ENCODE measurements at regions not wholly inside any gene's neighbourhood (a gene's known extent, or its start where the extent isn't known, plus 50 kb on each side); places are given as distances from the start of the nearest gene placed in this dataset.

- no peaks in the 10 kb centered on the region for H3K36me3 Mint-ChIP-seq (ENCODE audit: low read depth, unreplicated experiment)
- no peak for DNase-seq (ENCODE audit: low spot score)
- H3K9me3 Mint-ChIP-seq (ENCODE audit: unreplicated experiment): no peaks in the 10 kb centered on the region
- H3K4me3 Mint-ChIP-seq (ENCODE audit: unreplicated experiment): no peak overlapping the region
- H3K27me3 Mint-ChIP-seq (ENCODE audit: unreplicated experiment): peaks cover 1% of the 10 kb centered on the region
- H3K27ac Mint-ChIP-seq (ENCODE audit: unreplicated experiment): no peak overlapping the region
- no peaks in the 10 kb centered on the region for H3K4me1 Mint-ChIP-seq (ENCODE audit: unreplicated experiment)
- TF ChIP-seq, protein P1, sequence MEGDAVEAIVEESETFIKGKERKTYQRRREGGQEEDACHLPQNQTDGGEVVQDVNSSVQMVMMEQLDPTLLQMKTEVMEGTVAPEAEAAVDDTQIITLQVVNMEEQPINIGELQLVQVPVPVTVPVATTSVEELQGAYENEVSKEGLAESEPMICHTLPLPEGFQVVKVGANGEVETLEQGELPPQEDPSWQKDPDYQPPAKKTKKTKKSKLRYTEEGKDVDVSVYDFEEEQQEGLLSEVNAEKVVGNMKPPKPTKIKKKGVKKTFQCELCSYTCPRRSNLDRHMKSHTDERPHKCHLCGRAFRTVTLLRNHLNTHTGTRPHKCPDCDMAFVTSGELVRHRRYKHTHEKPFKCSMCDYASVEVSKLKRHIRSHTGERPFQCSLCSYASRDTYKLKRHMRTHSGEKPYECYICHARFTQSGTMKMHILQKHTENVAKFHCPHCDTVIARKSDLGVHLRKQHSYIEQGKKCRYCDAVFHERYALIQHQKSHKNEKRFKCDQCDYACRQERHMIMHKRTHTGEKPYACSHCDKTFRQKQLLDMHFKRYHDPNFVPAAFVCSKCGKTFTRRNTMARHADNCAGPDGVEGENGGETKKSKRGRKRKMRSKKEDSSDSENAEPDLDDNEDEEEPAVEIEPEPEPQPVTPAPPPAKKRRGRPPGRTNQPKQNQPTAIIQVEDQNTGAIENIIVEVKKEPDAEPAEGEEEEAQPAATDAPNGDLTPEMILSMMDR (IDR thresholded peaks at IDR 0.05; ENCODE audit: unreplicated experiment): no peak
Measured at GRCh38 chr3:5520237-5520636, 332.7 kb downstream of the EDEM1 start.

DNA sequence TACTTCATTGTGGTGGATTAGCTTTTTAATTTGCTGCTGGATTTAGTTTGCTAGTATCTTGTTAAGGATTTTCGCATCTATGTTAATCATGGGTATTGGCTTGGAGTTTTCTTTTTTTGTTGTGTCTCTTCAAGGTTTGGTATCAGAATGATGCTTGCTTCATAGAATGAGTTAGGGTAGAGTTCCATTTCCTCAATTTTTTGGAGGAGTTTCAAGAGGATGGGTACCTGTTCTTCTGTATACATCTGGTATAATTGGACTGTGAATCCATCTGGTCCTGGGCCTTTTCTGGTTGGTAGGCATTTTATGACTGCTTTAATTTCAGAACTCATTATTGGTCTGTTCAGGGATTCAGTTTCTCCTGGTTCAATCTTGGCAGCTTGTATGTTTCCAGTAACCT, 335.6 kb downstream of the EDEM1 start:
- Mint-ChIP-seq H3K4me3 (ENCODE audit: unreplicated experiment) (no peak overlapping the region), H3K4me1 (ENCODE audit: unreplicated experiment) (no peaks in the 10 kb centered on the region), H3K36me3 (ENCODE audit: low read depth, unreplicated experiment) (no peaks in the 10 kb centered on the region), H3K9me3 (ENCODE audit: unreplicated experiment) (peaks cover 4% of the 10 kb centered on the region), H3K27ac (ENCODE audit: unreplicated experiment) (no peak overlapping the region), H3K27me3 (ENCODE audit: unreplicated experiment) (peaks cover 1% of the 10 kb centered on the region)
- TF ChIP-seq, protein P1 (IDR thresholded peaks at IDR 0.05; ENCODE audit: unreplicated experiment): no peak
- no peak for DNase-seq (ENCODE audit: low spot score)

GRCh38 chr3:5531039-5531438, 343.5 kb downstream of the EDEM1 start:
- H3K4me3 Mint-ChIP-seq (ENCODE audit: unreplicated experiment): no peak overlapping the region
- TF ChIP-seq, protein P1 (IDR thresholded peaks at IDR 0.05; ENCODE audit: unreplicated experiment): no peak
- H3K9me3 Mint-ChIP-seq (ENCODE audit: unreplicated experiment): peaks cover 27% of the 10 kb centered on the region
- H3K27ac Mint-ChIP-seq (ENCODE audit: unreplicated experiment): no peak overlapping the region
- H3K27me3 Mint-ChIP-seq (ENCODE audit: unreplicated experiment): peaks cover 2% of the 10 kb centered on the region
- peaks cover 5% of the 10 kb centered on the region for H3K36me3 Mint-ChIP-seq (ENCODE audit: low read depth, unreplicated experiment)
- no peak for DNase-seq (ENCODE audit: low spot score)
- no peaks in the 10 kb centered on the region for H3K4me1 Mint-ChIP-seq (ENCODE audit: unreplicated experiment)

DNA sequence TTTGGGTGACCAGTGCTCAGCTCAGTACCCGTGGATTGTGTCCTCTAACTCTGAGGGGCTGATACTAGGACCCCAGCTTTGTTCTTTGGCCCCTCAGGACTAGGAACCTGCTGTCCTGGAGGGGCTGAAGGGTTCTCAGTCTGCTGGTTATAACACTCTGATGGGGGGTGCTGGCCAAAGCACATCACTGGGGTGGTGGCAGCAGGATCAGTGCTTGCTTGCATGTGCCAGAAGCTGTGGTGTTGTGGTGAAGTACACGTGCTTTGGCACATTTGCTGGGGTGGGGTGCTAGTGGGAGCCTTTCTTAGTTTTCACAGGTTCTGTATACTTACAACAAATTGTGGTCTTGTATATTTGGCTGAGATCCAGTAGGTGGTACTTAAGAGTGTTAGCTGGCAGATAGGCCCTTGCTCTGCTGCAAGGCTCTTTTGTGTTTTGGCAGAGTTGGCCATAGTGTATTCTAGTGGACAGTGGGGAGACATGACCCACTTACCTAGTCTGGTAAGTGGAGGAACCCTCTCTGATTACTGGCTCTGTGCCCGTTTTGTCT, 344.3 kb downstream of the EDEM1 start:
- Mint-ChIP-seq H3K27ac (ENCODE audit: unreplicated experiment) (no peak overlapping the region), H3K4me1 (ENCODE audit: unreplicated experiment) (no peaks in the 10 kb centered on the region), H3K36me3 (ENCODE audit: low read depth, unreplicated experiment) (peaks cover 5% of the 10 kb centered on the region), H3K4me3 (ENCODE audit: unreplicated experiment) (no peak overlapping the region), H3K27me3 (ENCODE audit: unreplicated experiment) (peaks cover 2% of the 10 kb centered on the region), H3K9me3 (ENCODE audit: unreplicated experiment) (peaks cover 27% of the 10 kb centered on the region)
- TF ChIP-seq, protein P1 (IDR thresholded peaks at IDR 0.05; ENCODE audit: unreplicated experiment): no peak
- no peak for DNase-seq (ENCODE audit: low spot score)

GRCh38 chr3:5540532-5540931, 353.0 kb downstream of the EDEM1 start:
- Mint-ChIP-seq H3K9me3 (ENCODE audit: unreplicated experiment) (peaks cover 6% of the 10 kb centered on the region), H3K27me3 (ENCODE audit: unreplicated experiment) (no peaks in the 10 kb centered on the region)

More at GRCh38 chr3:5540532-5540931, 353.0 kb downstream of the EDEM1 start:
- H3K4me1 Mint-ChIP-seq (ENCODE audit: unreplicated experiment): no peaks in the 10 kb centered on the region
- H3K36me3 Mint-ChIP-seq (ENCODE audit: low read depth, unreplicated experiment): no peaks in the 10 kb centered on the region
- H3K4me3 Mint-ChIP-seq (ENCODE audit: unreplicated experiment): no peak overlapping the region
- DNase-seq (ENCODE audit: low spot score): no peak
- H3K27ac Mint-ChIP-seq (ENCODE audit: unreplicated experiment): no peak overlapping the region
- TF ChIP-seq, protein P1 (IDR thresholded peaks at IDR 0.05; ENCODE audit: unreplicated experiment): no peak
